ENCODE measurements at regions not wholly inside any gene's neighbourhood (a gene's known extent, or its start where the extent isn't known, plus 50 kb on each side); places are given as distances from the start of the nearest gene placed in this dataset.

GRCh38 chr2:9681427-9681817 is 50.6 kb upstream of the YWHAQ start:
- Histone ChIP-seq H3K9ac (ENCODE audit: low read depth, low read length) (no peak overlapping the region), H3K27me3 (ENCODE audit: insufficient read depth, low read length, poor library complexity) (no peaks in the 10 kb centered on the region), H3K79me2 (ENCODE audit: insufficient read depth, low read length) (no peaks in the 10 kb centered on the region), H3K9me3 (ENCODE audit: insufficient read depth, low read length, severe bottlenecking) (no peaks in the 10 kb centered on the region), H3K4me2 (ENCODE audit: insufficient read depth, low read length) (no peak overlapping the region), H3K36me3 (ENCODE audit: insufficient read depth, low read length) (no peaks in the 10 kb centered on the region), H3K4me1 (ENCODE audit: insufficient read depth, low read length) (peaks cover 10% of the 10 kb centered on the region), H4K20me1 (ENCODE audit: insufficient read depth, low read length) (no peaks in the 10 kb centered on the region), H3K4me3 (ENCODE audit: low read depth in 1 of 2, low read length in 2 of 2) (no peak overlapping the region), H3K27ac (ENCODE audit: low read length) (no peak overlapping the region), H2AFZ (ENCODE audit: low read depth, low read length) (peak overlapping the region; percentile 56; the same call in 1 of the 2 replicates)
- TF ChIP-seq EZH2 (IDR thresholded peaks at IDR 0.05; ENCODE audit: borderline replicate concordance, low read depth, low read length, severe bottlenecking): no peak
- ATAC-seq (ENCODE audit: insufficient read depth, low read depth): peak; percentile 87
- peak; percentile 49 for DNase-seq

- Histone ChIP-seq H3K36me3 (ENCODE audit: insufficient read depth, low read length) (no peaks in the 10 kb centered on the region), H3K4me1 (ENCODE audit: insufficient read depth, low read length) (peaks cover 10% of the 10 kb centered on the region), H2AFZ (ENCODE audit: low read depth, low read length) (no peak overlapping the region), H3K27ac (ENCODE audit: low read length) (no peak overlapping the region), H3K9me3 (ENCODE audit: insufficient read depth, low read length, severe bottlenecking) (no peaks in the 10 kb centered on the region), H3K4me2 (ENCODE audit: insufficient read depth, low read length) (no peak overlapping the region), H4K20me1 (ENCODE audit: insufficient read depth, low read length) (no peaks in the 10 kb centered on the region), H3K4me3 (ENCODE audit: low read depth in 1 of 2, low read length in 2 of 2) (no peak overlapping the region), H3K9ac (ENCODE audit: low read depth, low read length) (no peak overlapping the region), H3K79me2 (ENCODE audit: insufficient read depth, low read length) (no peaks in the 10 kb centered on the region), H3K27me3 (ENCODE audit: insufficient read depth, low read length, poor library complexity) (no peaks in the 10 kb centered on the region)
- TF ChIP-seq, protein P1, sequence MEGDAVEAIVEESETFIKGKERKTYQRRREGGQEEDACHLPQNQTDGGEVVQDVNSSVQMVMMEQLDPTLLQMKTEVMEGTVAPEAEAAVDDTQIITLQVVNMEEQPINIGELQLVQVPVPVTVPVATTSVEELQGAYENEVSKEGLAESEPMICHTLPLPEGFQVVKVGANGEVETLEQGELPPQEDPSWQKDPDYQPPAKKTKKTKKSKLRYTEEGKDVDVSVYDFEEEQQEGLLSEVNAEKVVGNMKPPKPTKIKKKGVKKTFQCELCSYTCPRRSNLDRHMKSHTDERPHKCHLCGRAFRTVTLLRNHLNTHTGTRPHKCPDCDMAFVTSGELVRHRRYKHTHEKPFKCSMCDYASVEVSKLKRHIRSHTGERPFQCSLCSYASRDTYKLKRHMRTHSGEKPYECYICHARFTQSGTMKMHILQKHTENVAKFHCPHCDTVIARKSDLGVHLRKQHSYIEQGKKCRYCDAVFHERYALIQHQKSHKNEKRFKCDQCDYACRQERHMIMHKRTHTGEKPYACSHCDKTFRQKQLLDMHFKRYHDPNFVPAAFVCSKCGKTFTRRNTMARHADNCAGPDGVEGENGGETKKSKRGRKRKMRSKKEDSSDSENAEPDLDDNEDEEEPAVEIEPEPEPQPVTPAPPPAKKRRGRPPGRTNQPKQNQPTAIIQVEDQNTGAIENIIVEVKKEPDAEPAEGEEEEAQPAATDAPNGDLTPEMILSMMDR (IDR thresholded peaks at IDR 0.05; ENCODE audit: borderline replicate concordance, extremely low read depth, low read length, poor library complexity, severe bottlenecking): no peak
- no peak for TF ChIP-seq EZH2 (IDR thresholded peaks at IDR 0.05; ENCODE audit: borderline replicate concordance, low read depth, low read length, severe bottlenecking)
- DNase-seq (no peak), ATAC-seq (ENCODE audit: insufficient read depth, low read depth) (no peak)
Measured at GRCh38 chr2:9685637-9686036, 54.8 kb upstream of the YWHAQ start.

GRCh38 chr2:9686061-9686460 is 55.3 kb upstream of the YWHAQ start:
- Histone ChIP-seq H2AFZ (ENCODE audit: low read depth, low read length) (no peak overlapping the region), H3K4me1 (ENCODE audit: insufficient read depth, low read length) (peaks cover 6% of the 10 kb centered on the region), H3K9me3 (ENCODE audit: insufficient read depth, low read length, severe bottlenecking) (no peaks in the 10 kb centered on the region), H3K4me3 (ENCODE audit: low read depth in 1 of 2, low read length in 2 of 2) (no peak overlapping the region), H4K20me1 (ENCODE audit: insufficient read depth, low read length) (no peaks in the 10 kb centered on the region), H3K9ac (ENCODE audit: low read depth, low read length) (no peak overlapping the region), H3K27ac (ENCODE audit: low read length) (no peak overlapping the region), H3K4me2 (ENCODE audit: insufficient read depth, low read length) (no peak overlapping the region), H3K27me3 (ENCODE audit: insufficient read depth, low read length, poor library complexity) (no peaks in the 10 kb centered on the region), H3K36me3 (ENCODE audit: insufficient read depth, low read length) (no peaks in the 10 kb centered on the region), H3K79me2 (ENCODE audit: insufficient read depth, low read length) (no peaks in the 10 kb centered on the region)
- peak; percentile 46; the same call in 1 of the 3 replicates for ATAC-seq (ENCODE audit: insufficient read depth, low read depth)
- no peak for TF ChIP-seq EZH2 (IDR thresholded peaks at IDR 0.05; ENCODE audit: borderline replicate concordance, low read depth, low read length, severe bottlenecking)
- TF ChIP-seq, protein P1 (IDR thresholded peaks at IDR 0.05; ENCODE audit: borderline replicate concordance, extremely low read depth, low read length, poor library complexity, severe bottlenecking): no peak
- DNase-seq: no peak

GRCh38 chr2:9690252-9690651 is 59.5 kb upstream of the YWHAQ start:
- no peak overlapping the region for H3K4me3 ChIP-seq (ENCODE audit: low read depth in 1 of 2, low read length in 2 of 2)
- H3K27ac ChIP-seq (ENCODE audit: low read length): no peak overlapping the region
- H3K4me2 ChIP-seq (ENCODE audit: insufficient read depth, low read length): no peak overlapping the region
- no peaks in the 10 kb centered on the region for H3K79me2 ChIP-seq (ENCODE audit: insufficient read depth, low read length)
- DNase-seq (no peak), ATAC-seq (ENCODE audit: insufficient read depth, low read depth) (no peak)
- no peak overlapping the region for H2AFZ ChIP-seq (ENCODE audit: low read depth, low read length)
- TF ChIP-seq EZH2 (IDR thresholded peaks at IDR 0.05; ENCODE audit: borderline replicate concordance, low read depth, low read length, severe bottlenecking): no peak
- TF ChIP-seq, protein P1 (IDR thresholded peaks at IDR 0.05; ENCODE audit: borderline replicate concordance, extremely low read depth, low read length, poor library complexity, severe bottlenecking): no peak
- no peak overlapping the region for H3K9ac ChIP-seq (ENCODE audit: low read depth, low read length)
- H3K4me1 ChIP-seq (ENCODE audit: insufficient read depth, low read length): no peaks in the 10 kb centered on the region
- H3K36me3 ChIP-seq (ENCODE audit: insufficient read depth, low read length): no peaks in the 10 kb centered on the region
- no peaks in the 10 kb centered on the region for H3K9me3 ChIP-seq (ENCODE audit: insufficient read depth, low read length, severe bottlenecking)
- H3K27me3 ChIP-seq (ENCODE audit: insufficient read depth, low read length, poor library complexity): no peaks in the 10 kb centered on the region
- no peaks in the 10 kb centered on the region for H4K20me1 ChIP-seq (ENCODE audit: insufficient read depth, low read length)
